Activated CD8-positive, alpha-beta T cell treated with anti-CD3 and anti-CD28 coated beads for 36 hours (primary cell): ENCODE measurements at regions not wholly inside any gene's neighbourhood (a gene's known extent, or its start where the extent isn't known, plus 50 kb on each side); places are given as distances from the start of the nearest gene placed in this dataset.
"Not testable (repeated sequence)": the region's sequence is repeated elsewhere in the genome, so short reads cannot be mapped to it uniquely, and the experiment has no call there.

Source experiments
- ATAC-seq: fragments of 200-7000 bp; cut with Tn5 transposase; one replicate; pipeline ENCODE4 v1.10.0; 2021; ENCODE audit warnings: mild to moderate bottlenecking, moderate library complexity
- CTCF ChIA-PET: fragments of 350-600 bp; sonication (Branson Sonifier 250); formaldehyde crosslinking; loops from one replicate; lab custom pipeline; 2021; ENCODE audit warnings: antibody characterized with exemption; lab: Charles Lee
- POLR2A ChIA-PET: fragments of 350-600 bp; sonication (Branson Sonifier 250); formaldehyde crosslinking; loops from one replicate; lab custom pipeline; 2021; ENCODE audit warnings: antibody characterized with exemption; lab: Charles Lee
- DNase-seq: peaks from one replicate; pipeline ENCODE4 v3.0.0-alpha.2; 2020
- H3K27ac Mint-ChIP-seq: one replicate; pipeline ENCODE4 v1.8.0; 2021; ENCODE audit warnings: mild to moderate bottlenecking, mixed read lengths
- H3K27me3 Mint-ChIP-seq: one replicate; pipeline ENCODE4 v1.8.0; 2021; ENCODE audit warnings: mixed read lengths
- H3K36me3 Mint-ChIP-seq: one replicate; pipeline ENCODE4 v1.8.0; 2021; ENCODE audit warnings: low read depth, mixed read lengths
- H3K4me1 Mint-ChIP-seq: one replicate; pipeline ENCODE4 v1.8.0; 2021; ENCODE audit warnings: low read depth, mixed read lengths
- H3K4me3 Mint-ChIP-seq: one replicate; pipeline ENCODE4 v1.8.0; 2021; ENCODE audit warnings: mild to moderate bottlenecking, moderate library complexity, mixed read lengths
- H3K9me3 Mint-ChIP-seq: one replicate; pipeline ENCODE4 v1.8.0; 2021; ENCODE audit warnings: mixed read lengths
- intact Hi-C: fragments of 100-400 bp; cut with micrococcal nuclease; formaldehyde crosslinking; loops from one replicate; pipeline ENCODE4 v1.10.0; 2022
- TF ChIP-seq, protein P1 (sequence below): fragments of 200-600 bp; IDR thresholded peaks from one replicate; pipeline ENCODE4 v1.8.0; 2022; ENCODE audit warnings: antibody characterized with exemption, mild to moderate bottlenecking

DNA sequence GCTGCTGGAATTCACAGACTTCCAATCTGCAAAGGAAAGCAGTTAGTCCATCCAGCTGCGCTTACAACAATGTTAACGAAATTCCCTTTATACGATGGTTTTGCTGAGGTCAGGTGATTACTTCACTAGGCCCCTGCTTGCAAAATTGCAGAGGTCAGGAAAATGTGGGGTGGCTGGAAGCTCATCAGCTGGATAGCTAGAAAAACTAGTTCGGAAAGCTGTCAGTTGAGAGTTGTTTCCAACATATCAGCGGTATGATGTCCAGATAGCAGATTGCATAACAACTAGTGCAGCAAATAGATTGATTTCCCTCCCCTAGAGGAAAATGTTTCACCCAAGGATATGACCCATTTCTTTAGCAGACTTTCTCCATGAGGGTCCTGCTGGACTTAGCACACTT is 2021.1 kb upstream of the CELF4 start:
- no peaks in the 10 kb centered on the region for H3K4me1 Mint-ChIP-seq
- H3K9me3 Mint-ChIP-seq: peaks cover 2% of the 10 kb centered on the region
- no peak overlapping the region for H3K4me3 Mint-ChIP-seq
- CTCF ChIA-PET: no interaction called here
- no peaks in the 10 kb centered on the region for H3K27me3 Mint-ChIP-seq
- no peak overlapping the region for H3K27ac Mint-ChIP-seq
- intact Hi-C loops: no loop called here
- DNase-seq (no peak), ATAC-seq (no peak)
- POLR2A ChIA-PET: no interaction called here
- H3K36me3 Mint-ChIP-seq: no peaks in the 10 kb centered on the region
- TF ChIP-seq, protein P1, sequence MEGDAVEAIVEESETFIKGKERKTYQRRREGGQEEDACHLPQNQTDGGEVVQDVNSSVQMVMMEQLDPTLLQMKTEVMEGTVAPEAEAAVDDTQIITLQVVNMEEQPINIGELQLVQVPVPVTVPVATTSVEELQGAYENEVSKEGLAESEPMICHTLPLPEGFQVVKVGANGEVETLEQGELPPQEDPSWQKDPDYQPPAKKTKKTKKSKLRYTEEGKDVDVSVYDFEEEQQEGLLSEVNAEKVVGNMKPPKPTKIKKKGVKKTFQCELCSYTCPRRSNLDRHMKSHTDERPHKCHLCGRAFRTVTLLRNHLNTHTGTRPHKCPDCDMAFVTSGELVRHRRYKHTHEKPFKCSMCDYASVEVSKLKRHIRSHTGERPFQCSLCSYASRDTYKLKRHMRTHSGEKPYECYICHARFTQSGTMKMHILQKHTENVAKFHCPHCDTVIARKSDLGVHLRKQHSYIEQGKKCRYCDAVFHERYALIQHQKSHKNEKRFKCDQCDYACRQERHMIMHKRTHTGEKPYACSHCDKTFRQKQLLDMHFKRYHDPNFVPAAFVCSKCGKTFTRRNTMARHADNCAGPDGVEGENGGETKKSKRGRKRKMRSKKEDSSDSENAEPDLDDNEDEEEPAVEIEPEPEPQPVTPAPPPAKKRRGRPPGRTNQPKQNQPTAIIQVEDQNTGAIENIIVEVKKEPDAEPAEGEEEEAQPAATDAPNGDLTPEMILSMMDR: no peak

DNA sequence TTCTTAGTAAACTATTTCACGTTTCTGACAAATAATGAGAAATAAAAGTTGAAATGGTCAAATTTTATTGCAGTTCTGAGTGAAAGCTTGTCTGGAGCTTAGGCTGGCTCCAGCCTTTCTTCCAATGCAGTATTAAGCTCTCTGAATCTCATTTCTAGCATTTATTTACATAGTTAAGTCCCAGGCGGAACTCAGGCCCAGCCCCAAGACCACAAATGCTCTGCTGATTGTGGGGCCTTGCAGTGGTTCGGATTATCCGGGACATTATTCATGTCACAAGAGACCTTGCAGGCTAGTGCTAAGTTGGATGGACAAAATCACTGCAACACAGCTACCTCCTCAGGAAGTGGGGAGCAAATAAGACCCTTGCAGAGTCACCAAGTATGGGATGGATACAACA is 2009.3 kb upstream of the CELF4 start:
- no peak for DNase-seq
- TF ChIP-seq, protein P1: no peak
- Mint-ChIP-seq H3K4me1 (no peaks in the 10 kb centered on the region), H3K27me3 (no peaks in the 10 kb centered on the region), H3K9me3 (no peaks in the 10 kb centered on the region), H3K4me3 (no peak overlapping the region), H3K27ac (no peak overlapping the region), H3K36me3 (no peaks in the 10 kb centered on the region)
- ChIA-PET CTCF (no interaction called here), POLR2A (no interaction called here)
- intact Hi-C loops: no loop called here
- ATAC-seq: no peak

DNA sequence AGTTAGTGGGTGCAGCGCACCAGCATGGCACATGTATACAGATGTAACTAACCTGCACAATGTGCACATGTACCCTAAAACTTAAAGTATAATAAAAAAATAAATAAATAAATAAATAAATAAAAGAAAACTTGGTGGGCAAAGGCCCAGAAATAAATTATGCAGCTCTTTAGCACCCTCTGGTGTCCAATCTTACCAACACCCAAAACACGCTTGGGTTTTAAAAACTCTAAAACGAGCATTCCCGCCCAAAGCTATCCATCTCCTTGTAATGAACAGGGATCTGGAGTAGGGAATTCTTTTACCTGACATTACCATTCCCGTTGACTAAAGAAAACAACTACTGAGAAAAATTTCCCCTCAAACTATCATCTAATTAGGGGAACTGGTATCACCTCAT is 2005.9 kb upstream of the CELF4 start:
- no peaks in the 10 kb centered on the region for H3K27me3 Mint-ChIP-seq
- DNase-seq (no peak), ATAC-seq (no peak)
- H3K27ac Mint-ChIP-seq: no peak overlapping the region
- ChIA-PET CTCF (no interaction called here), POLR2A (no interaction called here)
- H3K4me3 Mint-ChIP-seq: no peak overlapping the region
- H3K9me3 Mint-ChIP-seq: no peaks in the 10 kb centered on the region
- TF ChIP-seq, protein P1: peak; percentile 29
- H3K4me1 Mint-ChIP-seq: no peaks in the 10 kb centered on the region
- no peaks in the 10 kb centered on the region for H3K36me3 Mint-ChIP-seq
- intact Hi-C loops: no loop called here

DNA sequence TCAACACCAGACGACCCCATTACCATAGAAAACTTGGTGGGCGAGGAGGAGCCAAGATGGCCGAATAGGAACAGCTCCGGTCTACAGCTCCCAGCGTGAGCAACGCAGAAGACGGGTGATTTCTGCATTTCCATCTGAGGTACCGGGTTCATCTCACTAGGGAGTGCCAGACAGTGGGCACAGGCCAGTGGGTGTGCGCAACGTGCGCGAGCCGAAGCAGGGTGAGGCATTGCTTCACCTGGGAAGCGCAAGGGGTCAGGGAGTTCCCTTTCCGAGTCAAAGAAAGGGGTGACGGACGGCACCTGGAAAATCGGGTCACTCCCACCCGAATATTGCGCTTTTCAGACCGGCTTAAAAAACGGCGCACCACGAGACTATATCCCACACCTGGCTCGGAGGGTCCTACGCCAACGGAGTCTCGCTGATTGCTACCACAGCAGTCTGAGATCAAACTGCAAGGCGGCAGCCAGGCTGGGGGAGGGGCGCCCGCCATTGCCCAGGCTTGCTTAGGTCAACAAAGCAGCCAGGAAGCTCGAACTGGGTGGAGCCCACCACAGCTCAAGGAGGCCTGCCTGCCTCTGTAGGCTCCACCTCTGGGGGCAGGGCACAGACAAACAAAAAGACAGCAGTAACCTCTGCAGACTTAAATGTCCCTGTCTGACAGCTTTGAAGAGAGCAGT is 2000.1 kb upstream of the CELF4 start:
- H3K27ac Mint-ChIP-seq, CTCF ChIA-PET, H3K4me3 Mint-ChIP-seq, intact Hi-C loops, H3K36me3 Mint-ChIP-seq, H3K4me1 Mint-ChIP-seq, H3K27me3 Mint-ChIP-seq, POLR2A ChIA-PET, ATAC-seq, H3K9me3 Mint-ChIP-seq, DNase-seq: not testable (repeated sequence)

DNA sequence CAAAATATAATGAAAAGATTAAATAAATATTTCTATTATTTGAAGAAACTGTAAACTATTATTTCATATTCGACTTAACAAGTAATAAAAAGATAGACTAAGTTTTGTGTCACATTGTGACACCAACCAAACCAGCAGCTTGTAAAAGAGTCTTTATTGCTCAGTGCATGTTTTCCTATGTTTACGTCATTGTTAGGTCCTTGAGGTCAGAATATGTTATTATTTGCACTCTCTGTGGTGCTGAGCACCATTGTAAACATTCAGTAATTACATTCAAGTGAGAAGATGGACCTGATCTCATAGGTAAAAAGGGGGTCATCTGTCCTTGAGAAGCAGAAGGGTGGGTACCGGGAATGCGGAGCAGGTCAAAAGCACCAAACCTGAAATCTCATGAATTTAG is 1999.1 kb upstream of the CELF4 start:
- TF ChIP-seq, protein P1: no peak
- Mint-ChIP-seq H3K9me3 (peaks cover 2% of the 10 kb centered on the region), H3K4me3 (no peak overlapping the region), H3K4me1 (no peaks in the 10 kb centered on the region), H3K27ac (no peak overlapping the region), H3K36me3 (no peaks in the 10 kb centered on the region), H3K27me3 (no peaks in the 10 kb centered on the region)
- POLR2A ChIA-PET: no interaction called here
- DNase-seq (no peak), ATAC-seq (no peak)
- intact Hi-C loops: no loop called here
- CTCF ChIA-PET: no interaction called here
